Fibroblast of villous mesenchyme (primary cell): ENCODE measurements at regions not wholly inside any gene's neighbourhood (a gene's known extent, or its start where the extent isn't known, plus 50 kb on each side); places are given as distances from the start of the nearest gene placed in this dataset.

Source experiments
- DNase-seq: peaks from one replicate; pipeline ENCODE4 v3.0.0-alpha.2; 2010; ENCODE audit warnings: low read depth
- H3K4me3 ChIP-seq: 2 replicates; pipeline ENCODE4 v1.5.1; 2011; ENCODE audit warnings: low read depth, mild to moderate bottlenecking, low read length
- TF ChIP-seq, protein P1 (sequence below): IDR thresholded peaks from 2 replicates; pipeline ENCODE4 v1.5.1; 2012; ENCODE audit warnings: low read depth, mild to moderate bottlenecking, low read length; ENCODE audit not compliant: insufficient read depth

DNA sequence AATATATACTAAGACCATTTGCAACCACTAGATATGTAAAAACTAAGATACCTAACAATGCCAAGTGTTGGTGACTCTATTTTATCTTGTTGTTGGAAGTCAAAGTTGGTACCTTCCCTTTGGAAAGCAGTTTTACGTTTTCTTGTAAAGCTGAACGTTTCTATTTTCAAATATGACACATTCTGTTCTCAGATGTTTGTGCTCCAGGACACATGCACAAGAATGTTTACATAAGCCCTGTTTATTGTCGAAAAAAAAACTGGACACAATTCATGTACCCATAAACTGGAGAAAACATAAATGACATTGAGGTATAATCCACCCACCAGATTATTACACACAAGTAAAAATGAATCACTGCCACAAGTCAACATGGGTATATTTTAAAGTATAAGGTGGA lies 967.4 kb downstream of the BCL11B start:
- no peak for DNase-seq
- TF ChIP-seq, protein P1, sequence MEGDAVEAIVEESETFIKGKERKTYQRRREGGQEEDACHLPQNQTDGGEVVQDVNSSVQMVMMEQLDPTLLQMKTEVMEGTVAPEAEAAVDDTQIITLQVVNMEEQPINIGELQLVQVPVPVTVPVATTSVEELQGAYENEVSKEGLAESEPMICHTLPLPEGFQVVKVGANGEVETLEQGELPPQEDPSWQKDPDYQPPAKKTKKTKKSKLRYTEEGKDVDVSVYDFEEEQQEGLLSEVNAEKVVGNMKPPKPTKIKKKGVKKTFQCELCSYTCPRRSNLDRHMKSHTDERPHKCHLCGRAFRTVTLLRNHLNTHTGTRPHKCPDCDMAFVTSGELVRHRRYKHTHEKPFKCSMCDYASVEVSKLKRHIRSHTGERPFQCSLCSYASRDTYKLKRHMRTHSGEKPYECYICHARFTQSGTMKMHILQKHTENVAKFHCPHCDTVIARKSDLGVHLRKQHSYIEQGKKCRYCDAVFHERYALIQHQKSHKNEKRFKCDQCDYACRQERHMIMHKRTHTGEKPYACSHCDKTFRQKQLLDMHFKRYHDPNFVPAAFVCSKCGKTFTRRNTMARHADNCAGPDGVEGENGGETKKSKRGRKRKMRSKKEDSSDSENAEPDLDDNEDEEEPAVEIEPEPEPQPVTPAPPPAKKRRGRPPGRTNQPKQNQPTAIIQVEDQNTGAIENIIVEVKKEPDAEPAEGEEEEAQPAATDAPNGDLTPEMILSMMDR: no peak
- H3K4me3 ChIP-seq: no peak overlapping the region

DNA sequence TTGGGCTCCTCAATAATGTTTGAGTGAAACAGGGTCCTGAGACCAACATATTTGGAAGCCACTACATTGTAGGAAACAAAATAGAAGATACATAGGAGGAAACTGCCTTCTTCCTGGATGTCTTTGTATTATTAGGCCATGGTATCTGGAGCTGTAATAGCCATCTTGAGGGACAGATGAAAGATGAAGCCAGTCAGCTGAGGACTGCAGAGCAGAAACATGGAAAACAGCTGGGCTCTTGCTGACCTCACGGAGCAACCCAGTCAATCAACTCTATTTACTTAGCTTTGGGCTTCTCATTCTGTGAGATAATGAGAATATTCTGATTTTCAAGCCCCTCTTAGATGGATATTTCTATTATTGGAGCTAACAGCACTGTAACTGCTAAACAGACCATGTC lies 962.4 kb downstream of the BCL11B start:
- TF ChIP-seq, protein P1: no peak
- no peak for DNase-seq
- H3K4me3 ChIP-seq: no peak overlapping the region

DNA sequence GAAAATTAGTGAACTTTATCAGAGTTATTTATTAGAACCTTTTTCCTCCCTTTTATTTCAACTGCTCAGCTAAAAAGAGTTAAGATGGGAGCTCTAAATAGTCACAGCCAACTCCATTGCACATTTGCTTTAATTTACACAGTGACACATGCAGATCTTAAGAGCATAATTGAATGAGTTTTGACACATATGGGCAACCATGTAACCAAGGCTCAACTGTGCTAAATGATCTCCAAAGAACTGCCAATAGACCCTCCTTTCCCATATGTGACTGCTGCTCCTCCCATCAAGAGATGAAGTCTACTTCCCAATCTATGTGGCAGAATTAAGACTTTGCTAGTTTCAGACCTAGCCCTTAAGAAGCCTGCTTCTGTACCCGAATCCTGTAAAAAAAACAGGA lies 960.0 kb downstream of the BCL11B start:
- TF ChIP-seq, protein P1: no peak
- no peak for DNase-seq
- no peak overlapping the region for H3K4me3 ChIP-seq

DNA sequence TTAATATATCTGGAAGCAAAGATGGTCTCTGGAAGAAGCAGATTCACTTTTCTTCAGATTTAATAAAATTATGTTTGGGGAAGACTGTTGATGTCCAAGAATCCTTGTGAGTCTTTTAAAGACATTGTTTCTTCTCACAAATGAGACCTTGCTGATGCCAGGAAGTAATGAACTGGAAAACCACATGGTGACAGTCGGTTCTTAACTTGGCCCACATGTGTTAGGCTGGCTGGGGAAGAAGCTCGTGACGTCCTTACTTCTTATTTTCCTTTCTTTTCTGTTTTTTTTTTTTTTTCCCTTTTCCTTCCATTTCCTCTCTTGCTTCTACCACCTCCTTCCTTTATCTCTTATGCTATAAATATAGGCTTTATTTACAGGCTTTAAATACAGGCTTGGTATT lies 950.2 kb downstream of the BCL11B start:
- TF ChIP-seq, protein P1: no peak
- no peak for DNase-seq
- H3K4me3 ChIP-seq: no peak overlapping the region

DNA sequence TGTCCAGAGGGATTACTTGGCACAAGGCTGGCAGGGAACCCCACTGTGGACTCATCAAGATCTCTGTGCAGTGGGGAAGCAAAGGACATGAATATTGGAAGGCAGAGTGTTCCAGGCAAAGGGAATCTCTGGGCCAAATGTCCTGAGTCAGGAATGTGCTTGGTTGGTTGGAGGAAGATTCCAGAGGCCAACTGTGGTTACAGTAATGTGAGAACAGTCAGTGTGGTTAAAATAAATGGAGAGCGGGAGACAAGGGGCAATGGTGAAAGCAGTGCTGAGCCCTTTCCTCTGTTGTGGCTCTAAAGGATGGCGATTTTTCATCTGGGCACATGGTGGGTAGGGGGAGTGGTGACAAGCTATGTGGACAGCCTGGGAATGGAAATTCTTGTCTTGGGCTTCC lies 948.2 kb downstream of the BCL11B start:
- no peak overlapping the region for H3K4me3 ChIP-seq
- TF ChIP-seq, protein P1: no peak
- no peak for DNase-seq

DNA sequence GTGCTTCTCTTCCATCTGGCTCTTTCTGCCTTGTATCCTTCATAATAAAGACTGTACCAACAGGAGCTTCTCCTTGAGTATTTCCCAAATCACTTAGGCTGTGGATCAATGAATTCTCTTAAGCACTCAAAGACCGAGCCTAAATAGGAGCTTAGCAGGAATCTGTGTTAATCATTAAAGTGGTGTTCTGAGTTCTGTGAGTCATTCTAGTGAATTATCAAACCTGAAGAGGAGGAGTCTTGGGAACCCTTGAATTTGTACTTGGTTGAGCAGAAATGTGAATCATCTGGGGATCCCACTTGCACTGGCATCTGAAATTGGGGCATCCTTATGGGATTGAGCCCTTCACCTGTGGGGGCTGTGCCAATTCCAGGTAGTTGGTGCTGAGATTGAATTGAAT lies 946.2 kb downstream of the BCL11B start:
- DNase-seq: no peak
- TF ChIP-seq, protein P1: no peak
- H3K4me3 ChIP-seq: no peak overlapping the region

DNA sequence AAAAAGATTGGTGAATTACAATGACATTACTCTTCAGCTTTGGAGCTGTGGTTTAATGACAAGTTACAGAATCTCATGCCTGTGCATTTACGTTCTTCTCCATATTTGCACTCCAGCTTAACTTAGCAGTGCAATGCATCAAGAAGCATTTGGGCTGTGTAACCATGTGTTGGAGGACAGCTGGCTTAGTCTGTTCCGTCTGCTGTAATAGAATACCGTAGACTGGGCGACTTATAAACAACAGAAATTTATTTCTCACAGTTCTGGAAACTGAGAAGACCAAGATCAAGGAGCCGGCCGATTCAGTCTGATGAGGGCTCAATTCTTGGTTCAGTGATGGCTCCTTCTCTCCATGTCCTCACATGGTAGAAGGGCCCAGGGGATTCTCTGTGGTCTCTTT lies 943.5 kb downstream of the BCL11B start:
- no peak overlapping the region for H3K4me3 ChIP-seq
- DNase-seq: no peak
- TF ChIP-seq, protein P1: no peak
